ENCODE measurements at regions not wholly inside any gene's neighbourhood (a gene's known extent, or its start where the extent isn't known, plus 50 kb on each side); places are given as distances from the start of the nearest gene placed in this dataset.
A peak's percentile ranks its signal among the peaks of the same experiment; 100 is the strongest.

GRCh38 chr7:20035279-20035875 is 181.8 kb downstream of the MACC1 start:
- H3K4me3 ChIP-seq (ENCODE audit: low read depth, low read length): no peak overlapping the region
- TF ChIP-seq CTCF (IDR thresholded peaks at IDR 0.05; ENCODE audit: insufficient read depth, low read depth, low read length): no peak
- no peak for DNase-seq (ENCODE audit: low read depth)

GRCh38 chr7:20033621-20034400 is 183.4 kb downstream of the MACC1 start:
- DNase-seq (ENCODE audit: low read depth): peak; percentile 92
- no peak for TF ChIP-seq CTCF (IDR thresholded peaks at IDR 0.05; ENCODE audit: insufficient read depth, low read depth, low read length)
- no peak overlapping the region for H3K4me3 ChIP-seq (ENCODE audit: low read depth, low read length)

- DNase-seq (ENCODE audit: low read depth): no peak
- H3K4me3 ChIP-seq (ENCODE audit: low read depth, low read length): no peak overlapping the region
- no peak for TF ChIP-seq CTCF (IDR thresholded peaks at IDR 0.05; ENCODE audit: insufficient read depth, low read depth, low read length)
These were observed 184.4 kb downstream of the MACC1 start for GRCh38 chr7:20032741-20033140.

- no peak overlapping the region for H3K4me3 ChIP-seq (ENCODE audit: low read depth, low read length)
- DNase-seq (ENCODE audit: low read depth): peak; percentile 50
- TF ChIP-seq CTCF (IDR thresholded peaks at IDR 0.05; ENCODE audit: insufficient read depth, low read depth, low read length): no peak
These were observed 186.2 kb downstream of the MACC1 start for GRCh38 chr7:20030915-20031362.

GRCh38 chr7:20030417-20030816 is 186.8 kb downstream of the MACC1 start:
- no peak for TF ChIP-seq CTCF (IDR thresholded peaks at IDR 0.05; ENCODE audit: insufficient read depth, low read depth, low read length)
- DNase-seq (ENCODE audit: low read depth): no peak
- no peak overlapping the region for H3K4me3 ChIP-seq (ENCODE audit: low read depth, low read length)

- TF ChIP-seq CTCF (IDR thresholded peaks at IDR 0.05; ENCODE audit: insufficient read depth, low read depth, low read length): no peak
- DNase-seq (ENCODE audit: low read depth): no peak
- H3K4me3 ChIP-seq (ENCODE audit: low read depth, low read length): no peak overlapping the region
These were observed 190.4 kb downstream of the MACC1 start for GRCh38 chr7:20026762-20027161.

All from fibroblast of villous mesenchyme (primary cell).